Femur (tissue), 1 donor: ENCODE measurements at regions not wholly inside any gene's neighbourhood (a gene's known extent, or its start where the extent isn't known, plus 50 kb on each side); places are given as distances from the start of the nearest gene placed in this dataset.
"Not testable (repeated sequence)": the region's sequence is repeated elsewhere in the genome, so short reads cannot be mapped to it uniquely, and the experiment has no call there.

Source experiments
- DNase-seq: peaks from one replicate; pipeline ENCODE4 v3.0.0-alpha.2; 2017

GRCh38 chr6:6483168-6483567, 105.4 kb upstream of the LY86 start:
- no peak for DNase-seq

GRCh38 chr6:6483733-6484132, 104.8 kb upstream of the LY86 start:
- DNase-seq = no peak

GRCh38 chr6:6484681-6485080, 103.8 kb upstream of the LY86 start:
- DNase-seq = no peak

- no peak for DNase-seq
Measured at GRCh38 chr6:6486595-6486994, 101.9 kb upstream of the LY86 start.

GRCh38 chr6:6491761-6492160, 96.8 kb upstream of the LY86 start:
- DNase-seq = no peak

- DNase-seq = no peak
Measured at GRCh38 chr6:6492675-6493074, 95.8 kb upstream of the LY86 start.

GRCh38 chr6:6494139-6494538, 94.4 kb upstream of the LY86 start:
- DNase-seq = not testable (repeated sequence)

- peak; percentile 46 for DNase-seq
Measured at GRCh38 chr6:6494677-6495076, 93.8 kb upstream of the LY86 start.

GRCh38 chr6:6495851-6496250, 92.7 kb upstream of the LY86 start:
- no peak for DNase-seq

GRCh38 chr6:6497541-6497940, 91.0 kb upstream of the LY86 start:
- no peak for DNase-seq

GRCh38 chr6:6497976-6498375, 90.5 kb upstream of the LY86 start:
- DNase-seq = no peak

- no peak for DNase-seq
Measured at GRCh38 chr6:6503191-6503590, 85.3 kb upstream of the LY86 start.

GRCh38 chr6:6505111-6505510, 83.4 kb upstream of the LY86 start:
- DNase-seq = no peak

GRCh38 chr6:6508643-6509042, 79.9 kb upstream of the LY86 start:
- DNase-seq = no peak

- DNase-seq = no peak
Measured at GRCh38 chr6:6509284-6509683, 79.2 kb upstream of the LY86 start.

- DNase-seq = no peak
Measured at GRCh38 chr6:6512711-6513110, 75.8 kb upstream of the LY86 start.

- DNase-seq = no peak
Measured at GRCh38 chr6:6515691-6516607, 72.6 kb upstream of the LY86 start.

GRCh38 chr6:6516666-6517458, 71.7 kb upstream of the LY86 start:
- DNase-seq = no peak

GRCh38 chr6:6518631-6519427, 69.7 kb upstream of the LY86 start:
- DNase-seq = no peak

- no peak for DNase-seq
Measured at GRCh38 chr6:6521961-6522482, 66.5 kb upstream of the LY86 start.

- no peak for DNase-seq
Measured at GRCh38 chr6:6522709-6523108, 65.8 kb upstream of the LY86 start.

- DNase-seq = no peak
Measured at GRCh38 chr6:6524951-6525350, 63.6 kb upstream of the LY86 start.

- no peak for DNase-seq
Measured at GRCh38 chr6:6525933-6526332, 62.6 kb upstream of the LY86 start.
